GM18907 (cell line): ENCODE measurements at regions not wholly inside any gene's neighbourhood (a gene's known extent, or its start where the extent isn't known, plus 50 kb on each side); places are given as distances from the start of the nearest gene placed in this dataset.
"Not testable (repeated sequence)": the region's sequence is repeated elsewhere in the genome, so short reads cannot be mapped to it uniquely, and the experiment has no call there.

Experiments
- ATAC-seq: cut with Tn5 transposase; IDR thresholded peaks from one replicate; pipeline ENCODE4 v1.9.1; 2021; ENCODE audit warnings: mild to moderate bottlenecking, moderate library complexity; ENCODE audit not compliant: unreplicated experiment

- ATAC-seq: no peak
Observed at GRCh38 chr7:81298951-81299666, 380.3 kb upstream of the SEMA3C start.

GRCh38 chr7:81297317-81297716 is 378.5 kb upstream of the SEMA3C start:
- no peak for ATAC-seq

- ATAC-seq: no peak
Observed at GRCh38 chr7:81296726-81297125, 377.9 kb upstream of the SEMA3C start.

GRCh38 chr7:81294897-81295515 is 376.2 kb upstream of the SEMA3C start:
- ATAC-seq: no peak

GRCh38 chr7:81293806-81294205 is 375.0 kb upstream of the SEMA3C start:
- no peak for ATAC-seq

- not testable (repeated sequence) for ATAC-seq
Observed at GRCh38 chr7:81286754-81287153, 367.9 kb upstream of the SEMA3C start.

GRCh38 chr7:81285142-81285871 is 366.5 kb upstream of the SEMA3C start:
- no peak for ATAC-seq

GRCh38 chr7:81284576-81284975 is 365.7 kb upstream of the SEMA3C start:
- ATAC-seq: no peak

GRCh38 chr7:81280531-81280930 is 361.7 kb upstream of the SEMA3C start:
- no peak for ATAC-seq

GRCh38 chr7:81277691-81278090 is 358.8 kb upstream of the SEMA3C start:
- ATAC-seq: no peak

- no peak for ATAC-seq
Observed at GRCh38 chr7:81273601-81274397, 354.9 kb upstream of the SEMA3C start.

GRCh38 chr7:81272176-81272575 is 353.3 kb upstream of the SEMA3C start:
- ATAC-seq: no peak

- no peak for ATAC-seq
Observed at GRCh38 chr7:81268551-81268950, 349.7 kb upstream of the SEMA3C start.

GRCh38 chr7:81267508-81267907 is 348.7 kb upstream of the SEMA3C start:
- ATAC-seq: no peak

GRCh38 chr7:81264116-81264515 is 345.3 kb upstream of the SEMA3C start:
- no peak for ATAC-seq

GRCh38 chr7:81260152-81260551 is 341.3 kb upstream of the SEMA3C start:
- no peak for ATAC-seq

GRCh38 chr7:81256991-81257390 is 338.1 kb upstream of the SEMA3C start:
- no peak for ATAC-seq

GRCh38 chr7:81248420-81248819 is 329.6 kb upstream of the SEMA3C start:
- ATAC-seq: no peak

GRCh38 chr7:81247364-81247763 is 328.5 kb upstream of the SEMA3C start:
- ATAC-seq: not testable (repeated sequence)

GRCh38 chr7:81245353-81245752 is 326.5 kb upstream of the SEMA3C start:
- no peak for ATAC-seq

- no peak for ATAC-seq
Observed at GRCh38 chr7:81244224-81244623, 325.4 kb upstream of the SEMA3C start.
